ENCODE measurements at regions not wholly inside any gene's neighbourhood (a gene's known extent, or its start where the extent isn't known, plus 50 kb on each side); places are given as distances from the start of the nearest gene placed in this dataset.

GRCh38 chr3:159821736-159822135 is 166.9 kb upstream of the IL12A start:
- no peak for TF ChIP-seq EZH2phosphoT487 (conservative IDR thresholded peaks at IDR 0.05; ENCODE audit: low read length)
- no peak for TF ChIP-seq CTCF (IDR thresholded peaks at IDR 0.05; ENCODE audit: insufficient read depth, low read length, poor library complexity, severe bottlenecking)

Measured in SU-DHL-6 (cell line).